ENCODE measurements at regions not wholly inside any gene's neighbourhood (a gene's known extent, or its start where the extent isn't known, plus 50 kb on each side); places are given as distances from the start of the nearest gene placed in this dataset.

DNA sequence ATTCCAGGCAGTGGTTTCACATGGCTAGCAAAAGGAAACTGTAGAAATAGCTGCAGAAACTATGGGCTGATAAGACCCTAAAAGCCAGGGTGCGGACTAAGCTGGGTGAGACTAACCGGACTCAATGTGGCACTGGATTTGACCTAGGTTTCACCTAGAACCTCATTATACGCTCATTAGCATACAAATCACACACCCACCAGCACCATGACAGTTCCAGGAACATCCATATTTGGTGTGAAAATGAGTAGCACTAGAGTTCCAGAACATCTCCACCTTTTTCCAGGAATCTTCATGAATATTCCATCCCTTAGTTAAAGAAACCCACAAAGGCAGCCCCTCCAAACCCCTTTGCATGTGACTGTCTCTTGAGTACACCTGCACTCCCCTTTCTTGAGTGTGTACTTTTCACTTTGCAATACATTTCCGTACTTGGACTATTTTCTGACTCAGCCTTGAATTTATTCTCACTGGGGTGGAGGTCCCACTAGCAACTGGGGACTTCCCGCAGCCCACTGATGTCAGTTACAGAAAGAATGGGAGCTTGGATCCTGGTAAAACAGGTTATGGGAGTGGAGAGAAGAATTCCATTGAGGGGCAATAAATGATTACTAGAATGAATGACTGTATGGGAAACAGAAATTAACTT, 58.0 kb upstream of the SPATA31C2 start:
- Histone ChIP-seq H2AFZ (ENCODE audit: low read depth, low read length, poor library complexity, severe bottlenecking) (no peak overlapping the region), H3K4me1 (ENCODE audit: control insufficient read depth in 1 of 2, insufficient read depth in 2 of 2, low read length in 2 of 2) (peaks cover 8 to 13% of the 10 kb centered on the region in 2 experiments; a peak in 2 of 4 replicates), H3K4me2 (ENCODE audit: low read length) (no peak overlapping the region), H3K27ac (ENCODE audit: low read depth, low read length) (no peak overlapping the region), H3K9me2 (ENCODE audit: insufficient read depth) (no peaks in the 10 kb centered on the region), H3K36me3 (ENCODE audit: control insufficient read depth in 1 of 2, insufficient read depth in 2 of 2, low read length in 2 of 2) (no peaks in the 10 kb centered on the region), H4K20me1 (ENCODE audit: insufficient read depth) (no peaks in the 10 kb centered on the region), H3K9ac (ENCODE audit: low read length) (no peak overlapping the region), H3K79me2 (ENCODE audit: insufficient read depth, low read length) (no peaks in the 10 kb centered on the region), H3K4me3 (replicated peaks in 1 of 2; ENCODE audit: low read depth in 1 of 2, low read length in 2 of 2) (no peak overlapping the region), H3K9me3 (ENCODE audit: control insufficient read depth in 1 of 2, insufficient read depth in 1 of 2, low read depth in 1 of 2, low read length in 2 of 2) (no peaks in the 10 kb centered on the region), H3K27me3 (ENCODE audit: insufficient read depth, low read length) (no peaks in the 10 kb centered on the region)
- CTCF ChIA-PET, result no interaction called here
- DNase-seq (ENCODE audit: low read depth, low spot score) (no peak), ATAC-seq (no peak)
- RAD21 ChIA-PET (ENCODE audit: low non-redundant PET in 1 of 2, low total read pairs in 2 of 2, uncharacterized antibody in 2 of 2, unreplicated experiment in 2 of 2), result no interaction called here
- POLR2A ChIA-PET, result no interaction called here
- intact Hi-C loops (cut with micrococcal nuclease), result no loop called here
- no TSS peak for BruUV-seq (replicated peaks)
- TF ChIP-seq POLR2A (IDR thresholded peaks at IDR 0.05; ENCODE audit: borderline replicate concordance, extremely low read depth, insufficient read depth, insufficient read length), result no peak
- no peak for TF ChIP-seq POLR2AphosphoS5 (IDR thresholded peaks at IDR 0.05; ENCODE audit: low read depth, low read length)
- no peak for TF ChIP-seq CEBPB (IDR thresholded peaks at IDR 0.05; ENCODE audit: low read depth)
- no peak for TF ChIP-seq ZFX (IDR thresholded peaks at IDR 0.05)
- TF ChIP-seq ATF3 (IDR thresholded peaks at IDR 0.05), result no peak
- TF ChIP-seq EZH2phosphoT487 (IDR thresholded peaks at IDR 0.05; ENCODE audit: borderline replicate concordance), result no peak
- no peak for TF ChIP-seq ELF1 (IDR thresholded peaks at IDR 0.05; ENCODE audit: borderline replicate concordance, low read depth)
- TF ChIP-seq, protein P1, sequence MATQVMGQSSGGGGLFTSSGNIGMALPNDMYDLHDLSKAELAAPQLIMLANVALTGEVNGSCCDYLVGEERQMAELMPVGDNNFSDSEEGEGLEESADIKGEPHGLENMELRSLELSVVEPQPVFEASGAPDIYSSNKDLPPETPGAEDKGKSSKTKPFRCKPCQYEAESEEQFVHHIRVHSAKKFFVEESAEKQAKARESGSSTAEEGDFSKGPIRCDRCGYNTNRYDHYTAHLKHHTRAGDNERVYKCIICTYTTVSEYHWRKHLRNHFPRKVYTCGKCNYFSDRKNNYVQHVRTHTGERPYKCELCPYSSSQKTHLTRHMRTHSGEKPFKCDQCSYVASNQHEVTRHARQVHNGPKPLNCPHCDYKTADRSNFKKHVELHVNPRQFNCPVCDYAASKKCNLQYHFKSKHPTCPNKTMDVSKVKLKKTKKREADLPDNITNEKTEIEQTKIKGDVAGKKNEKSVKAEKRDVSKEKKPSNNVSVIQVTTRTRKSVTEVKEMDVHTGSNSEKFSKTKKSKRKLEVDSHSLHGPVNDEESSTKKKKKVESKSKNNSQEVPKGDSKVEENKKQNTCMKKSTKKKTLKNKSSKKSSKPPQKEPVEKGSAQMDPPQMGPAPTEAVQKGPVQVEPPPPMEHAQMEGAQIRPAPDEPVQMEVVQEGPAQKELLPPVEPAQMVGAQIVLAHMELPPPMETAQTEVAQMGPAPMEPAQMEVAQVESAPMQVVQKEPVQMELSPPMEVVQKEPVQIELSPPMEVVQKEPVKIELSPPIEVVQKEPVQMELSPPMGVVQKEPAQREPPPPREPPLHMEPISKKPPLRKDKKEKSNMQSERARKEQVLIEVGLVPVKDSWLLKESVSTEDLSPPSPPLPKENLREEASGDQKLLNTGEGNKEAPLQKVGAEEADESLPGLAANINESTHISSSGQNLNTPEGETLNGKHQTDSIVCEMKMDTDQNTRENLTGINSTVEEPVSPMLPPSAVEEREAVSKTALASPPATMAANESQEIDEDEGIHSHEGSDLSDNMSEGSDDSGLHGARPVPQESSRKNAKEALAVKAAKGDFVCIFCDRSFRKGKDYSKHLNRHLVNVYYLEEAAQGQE (IDR thresholded peaks at IDR 0.05; ENCODE audit: low read depth), result no peak
- TF ChIP-seq, protein P2, sequence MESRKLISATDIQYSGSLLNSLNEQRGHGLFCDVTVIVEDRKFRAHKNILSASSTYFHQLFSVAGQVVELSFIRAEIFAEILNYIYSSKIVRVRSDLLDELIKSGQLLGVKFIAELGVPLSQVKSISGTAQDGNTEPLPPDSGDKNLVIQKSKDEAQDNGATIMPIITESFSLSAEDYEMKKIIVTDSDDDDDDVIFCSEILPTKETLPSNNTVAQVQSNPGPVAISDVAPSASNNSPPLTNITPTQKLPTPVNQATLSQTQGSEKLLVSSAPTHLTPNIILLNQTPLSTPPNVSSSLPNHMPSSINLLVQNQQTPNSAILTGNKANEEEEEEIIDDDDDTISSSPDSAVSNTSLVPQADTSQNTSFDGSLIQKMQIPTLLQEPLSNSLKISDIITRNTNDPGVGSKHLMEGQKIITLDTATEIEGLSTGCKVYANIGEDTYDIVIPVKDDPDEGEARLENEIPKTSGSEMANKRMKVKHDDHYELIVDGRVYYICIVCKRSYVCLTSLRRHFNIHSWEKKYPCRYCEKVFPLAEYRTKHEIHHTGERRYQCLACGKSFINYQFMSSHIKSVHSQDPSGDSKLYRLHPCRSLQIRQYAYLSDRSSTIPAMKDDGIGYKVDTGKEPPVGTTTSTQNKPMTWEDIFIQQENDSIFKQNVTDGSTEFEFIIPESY (IDR thresholded peaks at IDR 0.05; ENCODE audit: extremely low read depth, insufficient replicate concordance, low read length), result no peak
- TF ChIP-seq RAD21 (IDR thresholded peaks at IDR 0.05; ENCODE audit: low read depth), result no peak
- TF ChIP-seq CBX3 (IDR thresholded peaks at IDR 0.05; ENCODE audit: low read depth), result no peak
- no peak for TF ChIP-seq FOSL1 (IDR thresholded peaks at IDR 0.05; ENCODE audit: low read depth)
- no peak for TF ChIP-seq YY1 (IDR thresholded peaks at IDR 0.05; ENCODE audit: extremely low read depth, insufficient replicate concordance, low read depth, low read length)
- TF ChIP-seq SP1 (IDR thresholded peaks at IDR 0.05; ENCODE audit: low read depth), result no peak
- no peak for TF ChIP-seq SRF (IDR thresholded peaks at IDR 0.05; ENCODE audit: low read depth)
- no peak for TF ChIP-seq JUND (IDR thresholded peaks at IDR 0.05)
- no peak for TF ChIP-seq EZH2 (IDR thresholded peaks at IDR 0.05)
- no peak for TF ChIP-seq TCF7L2 (IDR thresholded peaks at IDR 0.05; ENCODE audit: borderline replicate concordance, extremely low read depth, insufficient read depth, insufficient read length)
